Astrocyte (in vitro differentiated cells and primary cell): ENCODE measurements at regions not wholly inside any gene's neighbourhood (a gene's known extent, or its start where the extent isn't known, plus 50 kb on each side); places are given as distances from the start of the nearest gene placed in this dataset.

Experiments
- DNase-seq: peaks from one replicate; pipeline ENCODE4 v3.0.0-alpha.2; 2010; ENCODE audit warnings: low read depth
- FAIRE-seq: peaks from 2 replicates; lab custom pipeline; 2011; peaks lifted over from hg19 to GRCh38; lab: Jason Lieb, UNC
- H2AFZ ChIP-seq: 2 replicates; pipeline ENCODE4 v1.6.0; 2012; ENCODE audit warnings: low read depth, low read length, inconsistent platforms
- H3K27ac ChIP-seq: 2 replicates; pipeline ENCODE4 v1.5.1; 2011; ENCODE audit warnings: low read depth, low read length, inconsistent platforms
- H3K27me3 ChIP-seq: 2 replicates; pipeline ENCODE4 v1.6.0; 2011; ENCODE audit warnings: low read length, inconsistent platforms; ENCODE audit not compliant: insufficient read depth
- H3K36me3 ChIP-seq: 2 replicates; pipeline ENCODE4 v1.5.1; 2011; ENCODE audit warnings: low read length, inconsistent platforms; ENCODE audit not compliant: insufficient read depth
- H3K4me1 ChIP-seq: 2 replicates; pipeline ENCODE4 v1.5.1; 2011; ENCODE audit warnings: low read length, inconsistent platforms; ENCODE audit not compliant: insufficient read depth
- H3K4me2 ChIP-seq: 2 replicates; pipeline ENCODE4 v1.6.0; 2012; ENCODE audit warnings: low read length, inconsistent platforms
- H3K4me3 ChIP-seq: 2 replicates; pipeline ENCODE4 v1.5.1; 2011; ENCODE audit warnings: low read depth, mild to moderate bottlenecking, low read length, inconsistent platforms; ENCODE audit not compliant: insufficient read depth
- H3K79me2 ChIP-seq: 2 replicates; pipeline ENCODE4 v1.6.0; 2012; ENCODE audit warnings: mild to moderate bottlenecking, low read length, inconsistent platforms; ENCODE audit not compliant: insufficient read depth
- H3K9ac ChIP-seq: 2 replicates; pipeline ENCODE4 v1.6.0; 2012; ENCODE audit warnings: mild to moderate bottlenecking, low read length, inconsistent platforms
- H3K9me3 ChIP-seq: 2 replicates; pipeline ENCODE4 v1.5.1; 2012; ENCODE audit warnings: low read depth, mild to moderate bottlenecking, low read length, inconsistent platforms; ENCODE audit not compliant: insufficient read depth
- H4K20me1 ChIP-seq: 2 replicates; pipeline ENCODE4 v1.6.0; 2012; ENCODE audit warnings: low read length, inconsistent platforms; ENCODE audit not compliant: insufficient read depth
- H3K27ac Mint-ChIP-seq: one replicate; pipeline ENCODE4 v1.8.0; 2021; ENCODE audit warnings: mild to moderate bottlenecking, mixed read lengths; ENCODE audit not compliant: unreplicated experiment
- H3K27me3 Mint-ChIP-seq: one replicate; pipeline ENCODE4 v1.8.0; 2021; ENCODE audit warnings: low read depth, mixed read lengths; ENCODE audit not compliant: unreplicated experiment
- H3K36me3 Mint-ChIP-seq: one replicate; pipeline ENCODE4 v1.8.0; 2021; ENCODE audit warnings: low read depth, mixed read lengths; ENCODE audit not compliant: unreplicated experiment
- H3K4me1 Mint-ChIP-seq: one replicate; pipeline ENCODE4 v1.8.0; 2021; ENCODE audit warnings: low read depth, mixed read lengths; ENCODE audit not compliant: unreplicated experiment
- H3K4me3 Mint-ChIP-seq: one replicate; pipeline ENCODE4 v1.8.0; 2021; ENCODE audit warnings: mild to moderate bottlenecking, moderate library complexity, mixed read lengths; ENCODE audit not compliant: unreplicated experiment
- H3K9me3 Mint-ChIP-seq: one replicate; pipeline ENCODE4 v1.8.0; 2021; ENCODE audit warnings: mild to moderate bottlenecking, mixed read lengths; ENCODE audit not compliant: unreplicated experiment
- EZH2 ChIP-seq: IDR thresholded peaks from 2 replicates; pipeline ENCODE4 v1.6.1; 2012; ENCODE audit warnings: mild to moderate bottlenecking, low read length, inconsistent platforms; ENCODE audit not compliant: insufficient read depth
- TF ChIP-seq, protein P1 (sequence below): IDR thresholded peaks from 2 replicates; pipeline ENCODE4 v1.5.1; 2011; ENCODE audit warnings: low read depth, mild to moderate bottlenecking, inconsistent platforms, low read length, moderate library complexity; ENCODE audit not compliant: insufficient read depth

DNA sequence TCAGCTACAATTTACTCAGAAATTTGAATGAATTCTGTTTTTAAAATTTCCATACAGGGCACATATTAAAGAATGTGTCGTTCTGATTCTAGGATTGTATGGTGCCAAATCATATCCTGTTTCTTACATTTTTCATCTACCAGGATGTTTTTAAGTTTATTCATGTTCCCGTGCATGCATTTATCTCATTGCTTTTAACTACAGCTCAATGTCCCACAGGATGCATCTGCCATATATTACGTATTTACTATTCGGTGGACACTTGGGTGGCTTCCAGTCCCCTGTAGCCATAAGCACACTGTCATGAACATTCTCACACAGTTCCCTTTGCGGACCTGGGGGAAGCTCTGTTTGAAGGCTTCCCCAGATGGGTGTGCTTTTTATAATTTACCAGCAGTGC is 122.3 kb downstream of the CCDC71L start:
- DNase-seq, result no peak
- TF ChIP-seq EZH2, result no peak
- TF ChIP-seq, protein P1, sequence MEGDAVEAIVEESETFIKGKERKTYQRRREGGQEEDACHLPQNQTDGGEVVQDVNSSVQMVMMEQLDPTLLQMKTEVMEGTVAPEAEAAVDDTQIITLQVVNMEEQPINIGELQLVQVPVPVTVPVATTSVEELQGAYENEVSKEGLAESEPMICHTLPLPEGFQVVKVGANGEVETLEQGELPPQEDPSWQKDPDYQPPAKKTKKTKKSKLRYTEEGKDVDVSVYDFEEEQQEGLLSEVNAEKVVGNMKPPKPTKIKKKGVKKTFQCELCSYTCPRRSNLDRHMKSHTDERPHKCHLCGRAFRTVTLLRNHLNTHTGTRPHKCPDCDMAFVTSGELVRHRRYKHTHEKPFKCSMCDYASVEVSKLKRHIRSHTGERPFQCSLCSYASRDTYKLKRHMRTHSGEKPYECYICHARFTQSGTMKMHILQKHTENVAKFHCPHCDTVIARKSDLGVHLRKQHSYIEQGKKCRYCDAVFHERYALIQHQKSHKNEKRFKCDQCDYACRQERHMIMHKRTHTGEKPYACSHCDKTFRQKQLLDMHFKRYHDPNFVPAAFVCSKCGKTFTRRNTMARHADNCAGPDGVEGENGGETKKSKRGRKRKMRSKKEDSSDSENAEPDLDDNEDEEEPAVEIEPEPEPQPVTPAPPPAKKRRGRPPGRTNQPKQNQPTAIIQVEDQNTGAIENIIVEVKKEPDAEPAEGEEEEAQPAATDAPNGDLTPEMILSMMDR, result no peak
- peaks cover 2% of the 10 kb centered on the region for H3K9me3 Mint-ChIP-seq
- no peaks in the 10 kb centered on the region for H4K20me1 ChIP-seq
- H3K27ac ChIP-seq, result no peak overlapping the region
- H2AFZ ChIP-seq, result no peak overlapping the region
- no peaks in the 10 kb centered on the region for H3K79me2 ChIP-seq
- H3K27me3 Mint-ChIP-seq, result no peaks in the 10 kb centered on the region
- no peak overlapping the region for H3K27ac Mint-ChIP-seq
- no peak overlapping the region for H3K4me2 ChIP-seq
- no peaks in the 10 kb centered on the region for H3K9me3 ChIP-seq
- no peaks in the 10 kb centered on the region for H3K36me3 Mint-ChIP-seq
- peaks cover 6% of the 10 kb centered on the region for H3K4me1 Mint-ChIP-seq
- no peak overlapping the region for H3K4me3 Mint-ChIP-seq
- FAIRE-seq, result no peak
- no peaks in the 10 kb centered on the region for H3K36me3 ChIP-seq
- H3K4me3 ChIP-seq, result no peak overlapping the region
- H3K4me1 ChIP-seq, result peaks cover 3% of the 10 kb centered on the region
- no peaks in the 10 kb centered on the region for H3K27me3 ChIP-seq
- no peak overlapping the region for H3K9ac ChIP-seq

DNA sequence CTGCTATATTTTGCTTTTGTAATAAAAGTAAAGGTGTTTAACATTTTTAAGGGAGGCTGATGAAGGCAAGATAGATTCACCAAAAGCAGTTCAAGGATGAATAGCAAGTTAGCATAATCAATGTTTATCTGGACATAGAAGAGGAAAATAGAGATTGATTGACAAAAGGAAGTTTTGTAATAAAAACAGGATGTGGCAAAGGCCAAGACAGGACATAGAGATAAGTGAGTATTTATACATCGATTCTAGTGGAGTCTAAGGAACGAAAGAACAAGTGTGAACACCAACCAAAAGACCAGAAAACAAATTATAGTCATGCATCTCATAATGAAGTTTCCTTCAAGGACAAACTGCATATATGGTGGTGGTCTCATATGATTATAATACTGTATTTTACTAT is 123.8 kb downstream of the CCDC71L start:
- no peak overlapping the region for H2AFZ ChIP-seq
- H3K4me1 ChIP-seq, result no peaks in the 10 kb centered on the region
- H3K27me3 ChIP-seq, result no peaks in the 10 kb centered on the region
- H3K4me3 ChIP-seq, result no peak overlapping the region
- no peak for FAIRE-seq
- no peak overlapping the region for H3K4me3 Mint-ChIP-seq
- no peak overlapping the region for H3K27ac Mint-ChIP-seq
- H3K27ac ChIP-seq, result no peak overlapping the region
- peaks cover 4% of the 10 kb centered on the region for H3K9me3 Mint-ChIP-seq
- no peaks in the 10 kb centered on the region for H3K9me3 ChIP-seq
- TF ChIP-seq EZH2, result no peak
- TF ChIP-seq, protein P1, result no peak
- no peaks in the 10 kb centered on the region for H3K79me2 ChIP-seq
- DNase-seq, result no peak
- H3K27me3 Mint-ChIP-seq, result peaks cover 2% of the 10 kb centered on the region
- H3K36me3 ChIP-seq, result no peaks in the 10 kb centered on the region
- H3K36me3 Mint-ChIP-seq, result no peaks in the 10 kb centered on the region
- no peak overlapping the region for H3K9ac ChIP-seq
- H4K20me1 ChIP-seq, result no peaks in the 10 kb centered on the region
- H3K4me2 ChIP-seq, result no peak overlapping the region
- H3K4me1 Mint-ChIP-seq, result no peaks in the 10 kb centered on the region

DNA sequence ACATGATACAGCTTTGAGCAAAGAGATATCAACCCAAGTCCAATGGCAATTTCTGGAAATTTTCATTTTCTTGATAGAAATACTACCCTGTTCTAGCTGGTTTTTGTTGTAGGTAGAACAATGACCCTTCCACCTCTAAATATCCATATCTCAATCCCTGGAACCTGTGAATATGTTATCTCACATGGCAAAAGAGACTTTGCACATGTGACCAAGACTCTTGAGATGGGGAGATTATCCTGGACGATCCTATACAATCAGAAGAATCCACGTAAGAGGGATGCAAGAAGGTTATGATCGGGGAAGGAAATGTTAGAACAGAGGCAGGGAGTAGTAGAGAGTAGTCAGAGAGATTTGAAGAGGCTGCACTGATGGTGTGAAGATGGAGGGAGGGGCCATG is 124.9 kb downstream of the CCDC71L start:
- Histone ChIP-seq H3K27ac (no peak overlapping the region), H3K9me3 (no peaks in the 10 kb centered on the region), H3K4me3 (no peak overlapping the region), H2AFZ (no peak overlapping the region), H3K4me1 (no peaks in the 10 kb centered on the region), H3K27me3 (no peaks in the 10 kb centered on the region), H3K36me3 (no peaks in the 10 kb centered on the region), H3K9ac (no peak overlapping the region), H3K4me2 (no peak overlapping the region), H3K79me2 (no peaks in the 10 kb centered on the region), H4K20me1 (no peaks in the 10 kb centered on the region)
- H3K27ac Mint-ChIP-seq, result no peak overlapping the region
- peaks cover 4% of the 10 kb centered on the region for H3K9me3 Mint-ChIP-seq
- TF ChIP-seq, protein P1, result no peak
- no peak for TF ChIP-seq EZH2
- FAIRE-seq, result no peak
- H3K36me3 Mint-ChIP-seq, result no peaks in the 10 kb centered on the region
- no peak overlapping the region for H3K4me3 Mint-ChIP-seq
- H3K4me1 Mint-ChIP-seq, result no peaks in the 10 kb centered on the region
- no peak for DNase-seq
- H3K27me3 Mint-ChIP-seq, result peaks cover 2% of the 10 kb centered on the region
